HepG2 (cell line): ENCODE measurements at regions not wholly inside any gene's neighbourhood (a gene's known extent, or its start where the extent isn't known, plus 50 kb on each side); places are given as distances from the start of the nearest gene placed in this dataset.

Source experiments
- ATAD3A ChIP-seq: sonication (generic); formaldehyde crosslinking; IDR thresholded peaks from 2 replicates; pipeline ENCODE4 v1.4.0; 2020; ENCODE audit warnings: missing genetic modification reagents
- CTCF ChIP-seq: sonication (generic); formaldehyde crosslinking; IDR thresholded peaks from 2 replicates; pipeline ENCODE4 v1.5.0; 2020; ENCODE audit warnings: mild to moderate bottlenecking, missing genetic modification reagents, moderate library complexity
- HNF1B ChIP-seq: sonication (generic); formaldehyde crosslinking; IDR thresholded peaks from 2 replicates; pipeline ENCODE4 v1.5.1; 2020; ENCODE audit warnings: mild to moderate bottlenecking, moderate library complexity, missing genetic modification reagents
- HNRNPK ChIP-seq: fragments of 200-400 bp; formaldehyde crosslinking; IDR thresholded peaks from 2 replicates; pipeline ENCODE4 v1.6.1; 2018; ENCODE audit warnings: low read length, low read depth, moderate library complexity, mild to moderate bottlenecking; ENCODE audit not compliant: poor library complexity, severe bottlenecking
- U2AF1 ChIP-seq: fragments of 200-400 bp; formaldehyde crosslinking; optimal IDR thresholded peaks from 2 replicates; pipeline ENCODE3; 2017; ENCODE audit warnings: mild to moderate bottlenecking, low read depth, low read length
- ZNF274 ChIP-seq: sonication (generic); formaldehyde crosslinking; IDR thresholded peaks from 2 replicates; pipeline ENCODE4 v1.5.1; 2020; ENCODE audit warnings: mild to moderate bottlenecking, missing genetic modification reagents
- ZNF407 ChIP-seq: sonication (generic); formaldehyde crosslinking; IDR thresholded peaks from one replicate; pipeline ENCODE4 v1.5.1; 2020; ENCODE audit warnings: mild to moderate bottlenecking, missing genetic modification reagents; ENCODE audit errors: not compliant biosample characterization
- ZNF414 ChIP-seq: sonication (generic); formaldehyde crosslinking; IDR thresholded peaks from 2 replicates; pipeline ENCODE4 v1.5.0; 2020; ENCODE audit warnings: missing genetic modification reagents
- ZNF609 ChIP-seq: sonication (generic); formaldehyde crosslinking; IDR thresholded peaks from 2 replicates; pipeline ENCODE4 v1.4.0; 2020; ENCODE audit warnings: mild to moderate bottlenecking, missing genetic modification reagents, borderline replicate concordance
- ZNF670 ChIP-seq: sonication (generic); formaldehyde crosslinking; IDR thresholded peaks from 2 replicates; pipeline ENCODE4 v1.8.0; 2022; ENCODE audit warnings: mild to moderate bottlenecking, missing genetic modification reagents, borderline replicate concordance

GRCh38 chr4:162838671-162839070 lies 328.0 kb downstream of the NAF1 start:
- TF ChIP-seq ZNF670 (CRISPR knock-in tag) (no peak), HNRNPK (no peak), CTCF (CRISPR knock-in tag) (no peak), ZNF609 (no peak), U2AF1 (no peak), HNF1B (CRISPR knock-in tag) (no peak), ATAD3A (no peak), ZNF274 (CRISPR knock-in tag) (no peak), ZNF414 (no peak), ZNF407 (CRISPR knock-in tag) (no peak)
